Natural killer cell (primary cell): ENCODE measurements at regions not wholly inside any gene's neighbourhood (a gene's known extent, or its start where the extent isn't known, plus 50 kb on each side); places are given as distances from the start of the nearest gene placed in this dataset.

ENCODE experiments used
- ATAC-seq, 3 donors: fragments of 150-1000 bp in 2 of 3; fragments of 200-7000 bp in 1 of 3; cut with Tn5 transposase; 1 replicate in 1 of 3; 2 replicates in 2 of 3; pipeline ENCODE4 v1.10.0; 2021; ENCODE audit warnings: mild to moderate bottlenecking in 2 of 3, moderate library complexity in 2 of 3
- DNase-seq, 2 donors: peaks; one replicate each; pipeline versions ENCODE4 v3.0.0 to v3.0.0-alpha.2; 2013 to 2021; ENCODE audit warnings: mixed read lengths in 1 of 2
- H3K27ac ChIP-seq: one replicate; pipeline ENCODE4 v1.5.1; 2013; ENCODE audit warnings: mild to moderate bottlenecking, low read length
- H3K27me3 ChIP-seq: one replicate; pipeline ENCODE4 v1.6.1; 2013; ENCODE audit warnings: low read length; ENCODE audit not compliant: control insufficient read depth, insufficient read depth
- H3K36me3 ChIP-seq: one replicate; pipeline ENCODE4 v1.6.1; 2013; ENCODE audit warnings: low read length; ENCODE audit not compliant: control insufficient read depth, insufficient read depth
- H3K4me1 ChIP-seq: one replicate; pipeline ENCODE4 v1.6.1; 2013; ENCODE audit warnings: low read length; ENCODE audit not compliant: control insufficient read depth, insufficient read depth
- H3K4me3 ChIP-seq: one replicate; pipeline ENCODE4 v1.5.1; 2013; ENCODE audit warnings: low read length
- H3K9me3 ChIP-seq: one replicate; pipeline ENCODE4 v1.6.1; 2013; ENCODE audit warnings: low read length; ENCODE audit not compliant: control insufficient read depth, insufficient read depth
- H3K27ac Mint-ChIP-seq, 2 donors: one replicate each; pipeline ENCODE4 v1.8.0; 2022; ENCODE audit warnings: mild to moderate bottlenecking in 2 of 2, mixed read lengths in 2 of 2, moderate library complexity in 1 of 2
- H3K27me3 Mint-ChIP-seq, 2 donors: one replicate each; pipeline ENCODE4 v1.8.0; 2022; ENCODE audit warnings: low read depth in 2 of 2, mixed read lengths in 2 of 2
- H3K36me3 Mint-ChIP-seq: one replicate; pipeline ENCODE4 v1.8.0; 2022; ENCODE audit warnings: mixed read lengths
- H3K4me1 Mint-ChIP-seq, 2 donors: one replicate each; pipeline ENCODE4 v1.8.0; 2022; ENCODE audit warnings: mixed read lengths in 2 of 2
- H3K4me3 Mint-ChIP-seq: one replicate; pipeline ENCODE4 v1.8.0; 2022; ENCODE audit warnings: mild to moderate bottlenecking, moderate library complexity, mixed read lengths
- H3K9me3 Mint-ChIP-seq, 2 donors: one replicate each; pipeline ENCODE4 v1.8.0; 2022; ENCODE audit warnings: mixed read lengths in 2 of 2
- CTCF ChIP-seq: fragments of 200-600 bp; IDR thresholded peaks from one replicate; pipeline ENCODE4 v1.8.0; 2022; ENCODE audit warnings: antibody characterized with exemption
- WGBS: methylation state at CpG from one replicate; pipeline ENCODE4 v1.1.7; 2013; ENCODE audit warnings: missing lambda C conversion rate; ENCODE audit not compliant: insufficient coverage; 5-methylcytosine and 5-hydroxymethylcytosine counted together
- intact Hi-C: fragments of 100-400 bp; cut with micrococcal nuclease; formaldehyde crosslinking; loops from one replicate; pipeline ENCODE4 v1.14.2; 2022

GRCh38 chr1:242800521-242800920 lies 276.0 kb upstream of the PLD5 start:
- H3K4me1 Mint-ChIP-seq = no peaks in the 10 kb centered on the region
- intact Hi-C loops = no loop called here

GRCh38 chr1:242797856-242798255 lies 273.4 kb upstream of the PLD5 start:
- H3K27me3 Mint-ChIP-seq = no peaks in the 10 kb centered on the region
- H3K4me3 Mint-ChIP-seq = no peak overlapping the region
- Histone ChIP-seq H3K9me3 (no peaks in the 10 kb centered on the region), H3K27ac (no peak overlapping the region), H3K36me3 (no peaks in the 10 kb centered on the region), H3K4me1 (no peaks in the 10 kb centered on the region), H3K4me3 (no peak overlapping the region), H3K27me3 (no peaks in the 10 kb centered on the region)
- no peak for TF ChIP-seq CTCF
- ATAC-seq (no peak), DNase-seq (no peak)
- no peak overlapping the region for H3K27ac Mint-ChIP-seq
- intact Hi-C loops = no loop called here
- no peaks in the 10 kb centered on the region for H3K4me1 Mint-ChIP-seq
- no peaks in the 10 kb centered on the region for H3K36me3 Mint-ChIP-seq
- peaks cover 0 to 7% of the 10 kb centered on the region in 2 donors for H3K9me3 Mint-ChIP-seq

More at GRCh38 chr1:242800521-242800920, 276.0 kb upstream of the PLD5 start:
- Mint-ChIP-seq H3K36me3 (no peaks in the 10 kb centered on the region), H3K9me3 (peaks cover 0 to 7% of the 10 kb centered on the region in 2 donors), H3K4me3 (no peak overlapping the region), H3K27ac (no peak overlapping the region), H3K27me3 (no peaks in the 10 kb centered on the region)
- Histone ChIP-seq H3K27ac (no peak overlapping the region), H3K27me3 (no peaks in the 10 kb centered on the region), H3K4me1 (no peaks in the 10 kb centered on the region), H3K4me3 (no peak overlapping the region), H3K9me3 (no peaks in the 10 kb centered on the region), H3K36me3 (no peaks in the 10 kb centered on the region)
- 44% methylated on average over 2 of the region's 2 CpGs for WGBS
- ATAC-seq (no peak), DNase-seq (no peak)
- TF ChIP-seq CTCF = no peak

DNA sequence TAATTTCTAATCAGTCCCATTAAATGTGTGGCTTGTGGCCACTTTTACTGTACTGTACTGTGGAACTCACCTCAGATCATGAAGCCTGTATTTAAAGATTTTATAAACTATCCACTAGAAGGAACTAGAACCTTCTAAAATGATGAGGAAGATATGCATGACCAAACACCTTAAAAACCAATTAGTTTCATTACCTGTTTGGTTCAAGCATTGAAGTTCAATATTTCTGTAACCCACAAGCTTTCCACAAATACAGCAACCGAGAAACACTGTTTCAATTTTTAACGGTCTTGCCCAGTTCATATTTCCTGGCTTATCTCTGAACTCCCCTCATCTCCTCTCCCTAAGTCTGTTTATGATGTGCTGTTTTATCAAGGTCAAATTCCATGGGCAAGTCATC lies 264.3 kb upstream of the PLD5 start:
- Histone ChIP-seq H3K4me3 (no peak overlapping the region), H3K4me1 (no peaks in the 10 kb centered on the region), H3K27me3 (no peaks in the 10 kb centered on the region), H3K36me3 (no peaks in the 10 kb centered on the region), H3K27ac (no peak overlapping the region), H3K9me3 (no peaks in the 10 kb centered on the region)
- ATAC-seq (no peak), DNase-seq (no peak)
- Mint-ChIP-seq H3K4me1 (no peaks in the 10 kb centered on the region), H3K36me3 (no peaks in the 10 kb centered on the region), H3K27me3 (peaks cover 0 to 3% of the 10 kb centered on the region in 2 donors), H3K9me3 (peaks cover 3 to 7% of the 10 kb centered on the region in 2 donors), H3K27ac (no peak overlapping the region), H3K4me3 (no peak overlapping the region)
- 49% methylated on average over 2 of the region's 2 CpGs for WGBS
- intact Hi-C loops = no loop called here
- no peak for TF ChIP-seq CTCF

DNA sequence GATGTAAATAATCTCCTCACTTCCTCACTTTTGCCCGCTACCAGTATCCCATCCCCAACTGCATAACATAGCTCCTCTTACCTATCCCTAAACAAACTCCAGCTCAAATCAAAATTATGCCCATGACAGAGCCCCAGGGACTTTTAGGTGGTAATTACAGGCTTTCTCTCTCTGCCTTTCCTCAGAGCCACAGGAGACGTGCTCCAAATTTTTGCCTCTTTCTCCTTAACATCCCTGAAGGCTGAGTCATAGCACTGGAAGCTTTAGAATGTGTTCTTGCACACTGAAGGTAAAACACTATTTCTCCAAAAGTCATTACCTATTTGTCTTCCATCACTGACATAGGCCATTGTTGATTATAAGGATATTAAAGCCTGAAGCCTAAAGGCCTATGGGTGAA lies 263.5 kb upstream of the PLD5 start:
- H3K27ac ChIP-seq = no peak overlapping the region
- 89% methylated on average over 2 of the region's 2 CpGs for WGBS
- DNase-seq = no peak
- H3K27ac Mint-ChIP-seq = no peak overlapping the region
- no peak for ATAC-seq
- peaks cover 3 to 7% of the 10 kb centered on the region in 2 donors for H3K9me3 Mint-ChIP-seq
- H3K4me1 ChIP-seq = no peaks in the 10 kb centered on the region
- H3K4me3 Mint-ChIP-seq = no peak overlapping the region
- H3K27me3 ChIP-seq = no peaks in the 10 kb centered on the region
- no peaks in the 10 kb centered on the region for H3K4me1 Mint-ChIP-seq
- no peak for TF ChIP-seq CTCF
- intact Hi-C loops = no loop called here
- H3K27me3 Mint-ChIP-seq = peaks cover 0 to 3% of the 10 kb centered on the region in 2 donors
- no peaks in the 10 kb centered on the region for H3K9me3 ChIP-seq
- no peaks in the 10 kb centered on the region for H3K36me3 Mint-ChIP-seq
- no peaks in the 10 kb centered on the region for H3K36me3 ChIP-seq
- H3K4me3 ChIP-seq = no peak overlapping the region
